Neural progenitor cell (in vitro differentiated cells): ENCODE measurements at regions not wholly inside any gene's neighbourhood (a gene's known extent, or its start where the extent isn't known, plus 50 kb on each side); places are given as distances from the start of the nearest gene placed in this dataset.

Experiments used
- DNase-seq: peaks from one replicate; pipeline ENCODE4 v3.0.0-alpha.2; 2016; ENCODE audit warnings: low spot score
- H2AFZ ChIP-seq: fragments of 200-600 bp; sonication (generic); replicated peaks from 2 replicates; pipeline ENCODE4 v1.6.1; 2016; ENCODE audit warnings: antibody characterized with exemption
- H3F3A ChIP-seq: fragments of 200-600 bp; sonication (generic); 2 replicates; pipeline ENCODE4 v1.6.1; 2016; ENCODE audit warnings: antibody characterized with exemption, low read depth
- H3K27ac ChIP-seq: fragments of 200-600 bp; sonication (generic); 2 replicates; pipeline ENCODE4 v1.5.1; 2016; ENCODE audit warnings: mild to moderate bottlenecking
- H3K27me3 ChIP-seq: fragments of 200-600 bp; sonication (generic); 2 replicates; pipeline ENCODE4 v1.6.1; 2016; ENCODE audit warnings: mild to moderate bottlenecking, moderate library complexity
- H3K36me3 ChIP-seq: fragments of 200-600 bp; sonication (generic); 2 replicates; pipeline ENCODE4 v1.5.1; 2016
- H3K4me1 ChIP-seq: fragments of 200-600 bp; sonication (generic); 2 replicates; pipeline ENCODE4 v1.6.1; 2016; ENCODE audit warnings: mixed run types
- H3K4me2 ChIP-seq: fragments of 200-600 bp; sonication (generic); 2 replicates; pipeline ENCODE4 v1.6.1; 2016
- H3K4me3 ChIP-seq: fragments of 200-600 bp; sonication (generic); 2 replicates; pipeline ENCODE4 v1.5.1; 2016
- H3K79me2 ChIP-seq: fragments of 200-600 bp; sonication (generic); 2 replicates; pipeline ENCODE4 v1.6.1; 2016; ENCODE audit warnings: low read depth
- H3K9ac ChIP-seq: fragments of 200-600 bp; sonication (generic); 2 replicates; pipeline ENCODE4 v1.6.1; 2016
- H3K9me3 ChIP-seq: fragments of 200-600 bp; sonication (generic); 2 replicates; pipeline ENCODE4 v1.5.1; 2016; ENCODE audit warnings: low read depth
- H4K20me1 ChIP-seq: fragments of 200-600 bp; sonication (generic); 2 replicates; pipeline ENCODE4 v1.6.1; 2016; ENCODE audit warnings: low read depth
- H3K27ac Mint-ChIP-seq: 3 replicates; pipeline ENCODE4 v1.8.0; 2021; ENCODE audit warnings: mixed read lengths
- H3K27me3 Mint-ChIP-seq: 2 replicates; pipeline ENCODE4 v1.8.0; 2022; ENCODE audit warnings: low read depth, mild to moderate bottlenecking, inconsistent platforms, moderate library complexity, mixed read lengths; ENCODE audit not compliant: insufficient read depth
- H3K36me3 Mint-ChIP-seq: 3 replicates; pipeline ENCODE4 v1.8.0; 2021; ENCODE audit warnings: mixed read lengths
- H3K4me1 Mint-ChIP-seq: 3 replicates; pipeline ENCODE4 v1.8.0; 2021; ENCODE audit warnings: mixed read lengths
- H3K4me3 Mint-ChIP-seq: 3 replicates; pipeline ENCODE4 v1.8.0; 2021; ENCODE audit warnings: mild to moderate bottlenecking, moderate library complexity, mixed read lengths
- H3K9me3 Mint-ChIP-seq: 3 replicates; pipeline ENCODE4 v1.8.0; 2020; ENCODE audit warnings: mixed read lengths
- CTCF ChIP-seq: fragments of 200-600 bp; sonication (generic); IDR thresholded peaks from 2 replicates; pipeline ENCODE4 v1.5.1; 2017; ENCODE audit warnings: antibody characterized with exemption, mild to moderate bottlenecking
- EZH2 ChIP-seq: fragments of 200-600 bp; sonication (generic); IDR thresholded peaks from 2 replicates; pipeline ENCODE4 v1.6.1; 2017; ENCODE audit warnings: antibody characterized with exemption, mild to moderate bottlenecking, moderate library complexity
- EZH2phosphoT487 ChIP-seq: fragments of 200-600 bp; sonication (generic); IDR thresholded peaks from 2 replicates; pipeline ENCODE4 v1.6.1; 2017; ENCODE audit warnings: antibody characterized with exemption

DNA sequence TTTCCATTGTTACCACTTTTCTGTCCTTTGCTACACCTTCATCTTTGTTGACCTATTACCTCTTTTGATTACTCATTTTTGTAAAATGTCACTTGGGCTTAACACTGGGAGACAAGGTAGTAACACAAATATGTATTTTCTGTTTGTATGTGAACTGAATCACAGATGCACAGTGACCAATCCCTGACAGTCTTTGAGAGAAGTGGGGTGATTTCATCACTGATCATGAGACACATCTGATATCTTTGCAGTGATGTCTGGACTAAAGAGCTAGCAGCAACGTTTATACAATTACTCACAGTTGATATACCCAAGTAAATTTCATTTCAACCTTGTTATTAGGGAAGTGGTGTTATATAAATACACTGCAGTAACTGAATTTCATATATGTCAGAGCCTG is 1397.4 kb upstream of the SPRY2 start:
- Histone ChIP-seq H3K4me1 (no peaks in the 10 kb centered on the region), H3K9ac (no peak overlapping the region), H3K9me3 (no peaks in the 10 kb centered on the region), H3K27me3 (no peaks in the 10 kb centered on the region), H2AFZ (no peak overlapping the region), H3K79me2 (no peaks in the 10 kb centered on the region), H4K20me1 (no peaks in the 10 kb centered on the region), H3K36me3 (no peaks in the 10 kb centered on the region), H3K4me3 (no peak overlapping the region), H3K27ac (no peak overlapping the region), H3F3A (no peaks in the 10 kb centered on the region), H3K4me2 (no peak overlapping the region)
- TF ChIP-seq CTCF: no peak
- TF ChIP-seq EZH2: no peak
- TF ChIP-seq EZH2phosphoT487: no peak
- no peaks in the 10 kb centered on the region for H3K36me3 Mint-ChIP-seq
- H3K4me3 Mint-ChIP-seq: no peak overlapping the region
- DNase-seq: no peak
- H3K27me3 Mint-ChIP-seq: no peaks in the 10 kb centered on the region
- no peaks in the 10 kb centered on the region for H3K9me3 Mint-ChIP-seq
- H3K27ac Mint-ChIP-seq: no peak overlapping the region
- H3K4me1 Mint-ChIP-seq: no peaks in the 10 kb centered on the region

DNA sequence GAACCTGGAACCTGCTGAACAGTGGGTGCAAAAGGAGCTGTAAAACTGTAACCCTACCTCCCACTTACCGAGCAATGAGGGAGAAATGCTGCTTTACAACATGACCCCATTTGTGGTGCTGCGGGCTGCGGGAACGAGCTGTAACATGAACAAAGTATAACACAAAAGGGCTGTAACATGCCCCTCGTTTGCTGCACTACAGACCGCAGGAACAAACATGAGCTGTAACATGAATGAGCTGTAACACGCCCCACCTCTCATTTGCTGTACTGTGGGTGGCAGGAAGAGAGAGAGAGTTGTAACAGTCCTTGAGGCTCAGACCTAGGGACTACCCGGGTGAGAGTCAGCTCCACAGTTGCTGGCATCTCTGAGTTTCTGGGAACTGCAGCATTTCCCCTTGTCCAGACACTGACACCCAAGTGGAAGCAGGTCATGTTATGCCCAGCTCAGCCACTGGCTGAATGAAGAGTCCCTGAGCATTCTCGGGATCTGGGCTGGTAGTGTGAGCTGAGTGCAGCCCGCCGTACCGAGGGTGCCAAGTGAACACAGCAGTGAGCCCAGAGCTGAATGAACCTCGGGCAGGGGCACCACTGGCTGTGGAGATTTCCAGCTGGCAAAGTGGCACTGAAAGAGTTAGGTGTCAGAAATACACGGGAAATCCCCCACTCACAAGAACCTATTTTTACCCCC is 1385.3 kb upstream of the SPRY2 start:
- Histone ChIP-seq H3K4me2 (no peak overlapping the region), H3K9me3 (no peaks in the 10 kb centered on the region), H3K9ac (no peak overlapping the region), H3K36me3 (no peaks in the 10 kb centered on the region), H3K27me3 (no peaks in the 10 kb centered on the region), H3K4me1 (no peaks in the 10 kb centered on the region), H3F3A (no peaks in the 10 kb centered on the region), H3K27ac (no peak overlapping the region), H2AFZ (no peak overlapping the region), H3K4me3 (no peak overlapping the region), H3K79me2 (no peaks in the 10 kb centered on the region), H4K20me1 (no peaks in the 10 kb centered on the region)
- no peaks in the 10 kb centered on the region for H3K4me1 Mint-ChIP-seq
- H3K4me3 Mint-ChIP-seq: no peak overlapping the region
- H3K27ac Mint-ChIP-seq: no peak overlapping the region
- TF ChIP-seq EZH2: no peak
- DNase-seq: no peak
- no peaks in the 10 kb centered on the region for H3K36me3 Mint-ChIP-seq
- no peaks in the 10 kb centered on the region for H3K27me3 Mint-ChIP-seq
- peaks cover 2% of the 10 kb centered on the region for H3K9me3 Mint-ChIP-seq

DNA sequence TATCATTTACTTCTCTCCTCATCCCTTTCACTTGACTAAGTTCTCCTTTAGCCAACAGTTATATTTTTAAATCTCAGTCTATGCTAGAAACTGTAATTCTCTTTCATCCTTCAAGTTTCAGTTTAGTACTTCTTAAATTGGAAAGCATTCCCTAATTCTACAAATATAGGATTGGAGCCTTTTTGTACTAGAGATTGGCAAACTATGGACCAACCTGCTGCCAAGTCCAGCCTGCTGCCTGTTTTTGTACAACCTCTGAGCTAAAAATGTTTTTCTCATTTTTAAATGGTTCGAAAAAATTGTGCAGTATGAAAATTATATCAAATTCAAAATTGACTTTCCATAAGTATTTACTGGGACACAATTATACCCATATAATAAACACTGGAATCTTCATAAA is 1381.5 kb upstream of the SPRY2 start:
- no peak overlapping the region for H3K27ac ChIP-seq
- no peak overlapping the region for H3K4me3 ChIP-seq
- H3F3A ChIP-seq: no peaks in the 10 kb centered on the region
- no peak overlapping the region for H2AFZ ChIP-seq
- peaks cover 2% of the 10 kb centered on the region for H3K9me3 Mint-ChIP-seq
- H3K27me3 Mint-ChIP-seq: no peaks in the 10 kb centered on the region
- H4K20me1 ChIP-seq: no peaks in the 10 kb centered on the region
- no peak overlapping the region for H3K27ac Mint-ChIP-seq
- H3K9ac ChIP-seq: no peak overlapping the region
- H3K4me1 ChIP-seq: no peaks in the 10 kb centered on the region
- DNase-seq: no peak
- no peaks in the 10 kb centered on the region for H3K27me3 ChIP-seq
- no peaks in the 10 kb centered on the region for H3K36me3 Mint-ChIP-seq
- H3K9me3 ChIP-seq: no peaks in the 10 kb centered on the region
- no peak overlapping the region for H3K4me2 ChIP-seq
- TF ChIP-seq EZH2 (no peak), CTCF (no peak), EZH2phosphoT487 (no peak)
- H3K36me3 ChIP-seq: no peaks in the 10 kb centered on the region
- no peaks in the 10 kb centered on the region for H3K4me1 Mint-ChIP-seq
- no peaks in the 10 kb centered on the region for H3K79me2 ChIP-seq
- H3K4me3 Mint-ChIP-seq: no peak overlapping the region

GRCh38 chr13:81721400-81721799 is 1380.5 kb upstream of the SPRY2 start:
- Histone ChIP-seq H3K4me3 (no peak overlapping the region), H4K20me1 (no peaks in the 10 kb centered on the region), H3K36me3 (no peaks in the 10 kb centered on the region), H3K4me2 (no peak overlapping the region), H3K79me2 (no peaks in the 10 kb centered on the region), H3K9ac (no peak overlapping the region), H3K27ac (no peak overlapping the region), H3K9me3 (no peaks in the 10 kb centered on the region), H3F3A (no peaks in the 10 kb centered on the region), H3K4me1 (no peaks in the 10 kb centered on the region), H2AFZ (no peak overlapping the region), H3K27me3 (no peaks in the 10 kb centered on the region)
- Mint-ChIP-seq H3K9me3 (peaks cover 2% of the 10 kb centered on the region), H3K4me3 (no peak overlapping the region), H3K27me3 (no peaks in the 10 kb centered on the region), H3K27ac (no peak overlapping the region), H3K4me1 (no peaks in the 10 kb centered on the region), H3K36me3 (no peaks in the 10 kb centered on the region)
- DNase-seq: no peak
- TF ChIP-seq CTCF: no peak
- TF ChIP-seq EZH2: no peak
- TF ChIP-seq EZH2phosphoT487: no peak
